ENCODE measurements at regions not wholly inside any gene's neighbourhood (a gene's known extent, or its start where the extent isn't known, plus 50 kb on each side); places are given as distances from the start of the nearest gene placed in this dataset.

GRCh38 chr16:85483424-85483823, 129.7 kb upstream of the GSE1 start:
- H3K27ac ChIP-seq, result no peak overlapping the region
- H3K9me3 ChIP-seq (ENCODE audit: low read depth, low read length), result no peaks in the 10 kb centered on the region
- no peak overlapping the region for H3K9ac ChIP-seq (ENCODE audit: insufficient read length)
- TF ChIP-seq POLR2AphosphoS5 (IDR thresholded peaks at IDR 0.05; ENCODE audit: borderline replicate concordance, low read depth, low read length) (no peak), FOXP2 (optimal IDR thresholded peaks at IDR 0.05; ENCODE audit: control extremely low read depth, extremely low read length, insufficient read depth) (no peak), EZH2 (IDR thresholded peaks at IDR 0.05) (no peak)
- H3K36me3 ChIP-seq (ENCODE audit: insufficient read depth, low read length), result no peaks in the 10 kb centered on the region
- no peak for DNase-seq (ENCODE audit: low read depth, low spot score)
- H3K4me3 ChIP-seq, result no peak overlapping the region

GRCh38 chr16:85484347-85485300, 128.5 kb upstream of the GSE1 start:
- TF ChIP-seq FOXP2 (optimal IDR thresholded peaks at IDR 0.05; ENCODE audit: control extremely low read depth, extremely low read length, insufficient read depth), result no peak
- TF ChIP-seq EZH2 (IDR thresholded peaks at IDR 0.05), result no peak
- TF ChIP-seq POLR2AphosphoS5 (IDR thresholded peaks at IDR 0.05; ENCODE audit: borderline replicate concordance, low read depth, low read length), result no peak
- H3K27ac ChIP-seq, result no peak overlapping the region
- no peak overlapping the region for H3K9ac ChIP-seq (ENCODE audit: insufficient read length)
- no peaks in the 10 kb centered on the region for H3K9me3 ChIP-seq (ENCODE audit: low read depth, low read length)
- no peaks in the 10 kb centered on the region for H3K36me3 ChIP-seq (ENCODE audit: insufficient read depth, low read length)
- H3K4me3 ChIP-seq, result no peak overlapping the region
- no peak for DNase-seq (ENCODE audit: low read depth, low spot score)

- no peaks in the 10 kb centered on the region for H3K9me3 ChIP-seq (ENCODE audit: low read depth, low read length)
- no peak overlapping the region for H3K27ac ChIP-seq
- DNase-seq (ENCODE audit: low read depth, low spot score), result no peak
- no peak overlapping the region for H3K4me3 ChIP-seq
- no peak overlapping the region for H3K9ac ChIP-seq (ENCODE audit: insufficient read length)
- TF ChIP-seq FOXP2 (optimal IDR thresholded peaks at IDR 0.05; ENCODE audit: control extremely low read depth, extremely low read length, insufficient read depth), result no peak
- no peak for TF ChIP-seq POLR2AphosphoS5 (IDR thresholded peaks at IDR 0.05; ENCODE audit: borderline replicate concordance, low read depth, low read length)
- no peak for TF ChIP-seq EZH2 (IDR thresholded peaks at IDR 0.05)
- no peaks in the 10 kb centered on the region for H3K36me3 ChIP-seq (ENCODE audit: insufficient read depth, low read length)
Measured at GRCh38 chr16:85485379-85485778, 127.7 kb upstream of the GSE1 start.

- Histone ChIP-seq H3K9ac (ENCODE audit: insufficient read length) (no peak overlapping the region), H3K4me3 (no peak overlapping the region), H3K36me3 (ENCODE audit: insufficient read depth, low read length) (no peaks in the 10 kb centered on the region), H3K27ac (no peak overlapping the region), H3K9me3 (ENCODE audit: low read depth, low read length) (no peaks in the 10 kb centered on the region)
- no peak for DNase-seq (ENCODE audit: low read depth, low spot score)
- TF ChIP-seq EZH2 (IDR thresholded peaks at IDR 0.05), result no peak
- no peak for TF ChIP-seq POLR2AphosphoS5 (IDR thresholded peaks at IDR 0.05; ENCODE audit: borderline replicate concordance, low read depth, low read length)
- TF ChIP-seq FOXP2 (optimal IDR thresholded peaks at IDR 0.05; ENCODE audit: control extremely low read depth, extremely low read length, insufficient read depth), result no peak
Measured at GRCh38 chr16:85486256-85486915, 126.7 kb upstream of the GSE1 start.

GRCh38 chr16:85488414-85488813, 124.7 kb upstream of the GSE1 start:
- Histone ChIP-seq H3K9me3 (ENCODE audit: low read depth, low read length) (no peaks in the 10 kb centered on the region), H3K9ac (ENCODE audit: insufficient read length) (no peak overlapping the region)

GRCh38 chr16:85490407-85491057, 122.6 kb upstream of the GSE1 start:
- TF ChIP-seq POLR2AphosphoS5 (IDR thresholded peaks at IDR 0.05; ENCODE audit: borderline replicate concordance, low read depth, low read length) (no peak), FOXP2 (optimal IDR thresholded peaks at IDR 0.05; ENCODE audit: control extremely low read depth, extremely low read length, insufficient read depth) (no peak), EZH2 (IDR thresholded peaks at IDR 0.05) (no peak)
- H3K27ac ChIP-seq, result no peak overlapping the region
- H3K9ac ChIP-seq (ENCODE audit: insufficient read length), result no peak overlapping the region
- no peaks in the 10 kb centered on the region for H3K9me3 ChIP-seq (ENCODE audit: low read depth, low read length)
- H3K4me3 ChIP-seq, result no peak overlapping the region
- H3K36me3 ChIP-seq (ENCODE audit: insufficient read depth, low read length), result no peaks in the 10 kb centered on the region
- DNase-seq (ENCODE audit: low read depth, low spot score), result no peak

More at GRCh38 chr16:85488414-85488813, 124.7 kb upstream of the GSE1 start:
- TF ChIP-seq POLR2AphosphoS5 (IDR thresholded peaks at IDR 0.05; ENCODE audit: borderline replicate concordance, low read depth, low read length), result no peak
- TF ChIP-seq FOXP2 (optimal IDR thresholded peaks at IDR 0.05; ENCODE audit: control extremely low read depth, extremely low read length, insufficient read depth), result no peak
- no peak for TF ChIP-seq EZH2 (IDR thresholded peaks at IDR 0.05)
- Histone ChIP-seq H3K36me3 (ENCODE audit: insufficient read depth, low read length) (no peaks in the 10 kb centered on the region), H3K27ac (no peak overlapping the region), H3K4me3 (no peak overlapping the region)
- no peak for DNase-seq (ENCODE audit: low read depth, low spot score)

GRCh38 chr16:85491058-85491771, 121.9 kb upstream of the GSE1 start:
- Histone ChIP-seq H3K27ac (no peak overlapping the region), H3K9me3 (ENCODE audit: low read depth, low read length) (no peaks in the 10 kb centered on the region), H3K4me3 (no peak overlapping the region), H3K9ac (ENCODE audit: insufficient read length) (no peak overlapping the region), H3K36me3 (ENCODE audit: insufficient read depth, low read length) (no peaks in the 10 kb centered on the region)
- TF ChIP-seq EZH2 (IDR thresholded peaks at IDR 0.05) (no peak), POLR2AphosphoS5 (IDR thresholded peaks at IDR 0.05; ENCODE audit: borderline replicate concordance, low read depth, low read length) (no peak), FOXP2 (optimal IDR thresholded peaks at IDR 0.05; ENCODE audit: control extremely low read depth, extremely low read length, insufficient read depth) (no peak)
- no peak for DNase-seq (ENCODE audit: low read depth, low spot score)
